A549 (cell line): ENCODE measurements at regions not wholly inside any gene's neighbourhood (a gene's known extent, or its start where the extent isn't known, plus 50 kb on each side); places are given as distances from the start of the nearest gene placed in this dataset.
A peak's percentile ranks its signal among the peaks of the same experiment; 100 is the strongest.

ENCODE experiments used
- ATAC-seq, 2 experiments: fragments of 200-7000 bp in 1 of 2; fragments of >200 bp in 1 of 2; cut with Nextera tagmentation in 1 of 2; cut with Tn5 transposase in 1 of 2; 3 replicates each; pipeline versions ENCODE4 v1.8.0 to v1.9.1; 2018 to 2020; ENCODE audit warnings: mild to moderate bottlenecking in 1 of 2, moderate library complexity in 1 of 2
- CTCF ChIA-PET: fragments of 300-600 bp; sonication (Branson Sonifier 250); formaldehyde crosslinking; extraction: SDS; loops from one replicate; lab custom pipeline; 2021; ENCODE audit warnings: antibody characterized with exemption, inconsistent platforms; lab: Yijun Ruan, JAX
- POLR2A ChIA-PET: fragments of 350-600 bp; formaldehyde crosslinking; extraction: SDS; loops from one replicate; lab custom pipeline; 2021; ENCODE audit warnings: antibody characterized with exemption, inconsistent platforms; lab: Yijun Ruan, JAX
- DNase-seq, 2 experiments: peaks; one replicate each; pipeline versions ENCODE4 v3.0.0 to v3.0.0-alpha.2; 2011 to 2016; ENCODE audit warnings: low read depth in 1 of 2, low spot score in 1 of 2
- FAIRE-seq: peaks from 2 replicates; lab custom pipeline; 2011; peaks lifted over from hg19 to GRCh38; lab: Jason Lieb, UNC
- H3K27ac ChIP-seq, 2 experiments: fragments of >200 bp; sonication (Bioruptor Twin); formaldehyde crosslinking; 3 replicates each; pipeline ENCODE4 v1.5.1; 2016 to 2017
- H3K4me1 ChIP-seq: fragments of >200 bp; sonication (Bioruptor Twin); formaldehyde crosslinking; 3 replicates; pipeline ENCODE4 v1.6.1; 2016
- H3K4me2 ChIP-seq: fragments of >200 bp; sonication (Bioruptor Twin); formaldehyde crosslinking; 3 replicates; pipeline ENCODE4 v1.6.1; 2016
- H3K4me3 ChIP-seq: fragments of >200 bp; sonication (Bioruptor Twin); formaldehyde crosslinking; 3 replicates; pipeline ENCODE4 v1.5.1; 2016
- H3K9me3 ChIP-seq: fragments of >200 bp; sonication (Bioruptor Twin); formaldehyde crosslinking; 3 replicates; pipeline ENCODE4 v1.6.1; 2016
- ATOH8 ChIP-seq: fragments of 250-450 bp; sonication (Bioruptor Pico); IDR thresholded peaks from 2 replicates; pipeline ENCODE4 v1.5.0; 2020; ENCODE audit warnings: low read depth, mild to moderate bottlenecking, moderate library complexity
- BCL3 ChIP-seq: fragments of >200 bp; sonication (Bioruptor Twin); formaldehyde crosslinking; IDR thresholded peaks from 3 replicates; pipeline ENCODE4 v1.6.1; 2016
- CBX8 ChIP-seq: fragments of 200-600 bp; sonication (generic); IDR thresholded peaks from 2 replicates; pipeline ENCODE4 v1.6.1; 2016
- CHD2 ChIP-seq: fragments of 150-350 bp; IDR thresholded peaks from 2 replicates; pipeline ENCODE4 v1.6.1; 2014; ENCODE audit warnings: low read length; ENCODE audit not compliant: partially characterized antibody
- CTCF ChIP-seq: fragments of >200 bp; sonication (Bioruptor Twin); formaldehyde crosslinking; IDR thresholded peaks from 3 replicates; pipeline ENCODE4 v1.5.1; 2016
- E2F6 ChIP-seq: IDR thresholded peaks from 2 replicates; pipeline ENCODE4 v1.6.1; 2012; ENCODE audit warnings: low read depth, borderline replicate concordance
- ELK1 ChIP-seq: fragments of 150-350 bp; IDR thresholded peaks from 2 replicates; pipeline ENCODE4 v1.6.1; 2014; ENCODE audit warnings: low read depth, mild to moderate bottlenecking, low read length
- FOXS1 ChIP-seq: fragments of 250-450 bp; sonication (Bioruptor Pico); IDR thresholded peaks from 2 replicates; pipeline ENCODE4 v1.5.0; 2020; ENCODE audit warnings: mild to moderate bottlenecking, moderate library complexity
- HES2 ChIP-seq: fragments of >200 bp; sonication (Bioruptor Twin); formaldehyde crosslinking; IDR thresholded peaks from 2 replicates; pipeline ENCODE4 v1.6.1; 2016
- HEYL ChIP-seq: fragments of 250-450 bp; sonication (Bioruptor Pico); IDR thresholded peaks from 2 replicates; pipeline ENCODE4 v1.8.0; 2021; ENCODE audit warnings: mild to moderate bottlenecking, moderate library complexity
- HOXB13 ChIP-seq: fragments of 250-450 bp; sonication (Bioruptor Pico); IDR thresholded peaks from 2 replicates; pipeline ENCODE4 v1.5.0; 2020; ENCODE audit warnings: low read depth, mild to moderate bottlenecking, moderate library complexity
- KDM1A ChIP-seq: fragments of 200-600 bp; sonication (generic); IDR thresholded peaks from 2 replicates; pipeline ENCODE4 v1.6.1; 2016; ENCODE audit warnings: low read depth, mild to moderate bottlenecking
- PBX3 ChIP-seq: IDR thresholded peaks from 2 replicates; pipeline ENCODE4 v1.6.1; 2012
- PHF8 ChIP-seq: fragments of 200-600 bp; sonication (generic); IDR thresholded peaks from 2 replicates; pipeline ENCODE4 v1.6.1; 2016; ENCODE audit warnings: low read depth, mild to moderate bottlenecking, antibody characterized with exemption, moderate library complexity, borderline replicate concordance
- POLR2AphosphoS2 ChIP-seq: conservative IDR thresholded peaks from 2 replicates; pipeline ENCODE4 v1.6.1; 2012; ENCODE audit warnings: low read length, improper control_type of control experiment, inconsistent platforms
- SREBF2 ChIP-seq: fragments of 450-650 bp; IDR thresholded peaks from 2 replicates; pipeline ENCODE4 v1.6.1; 2014; ENCODE audit warnings: mild to moderate bottlenecking, moderate library complexity
- ZSCAN20 ChIP-seq: fragments of 250-450 bp; sonication (Bioruptor Pico); IDR thresholded peaks from 2 replicates; pipeline ENCODE4 v1.8.0; 2022; ENCODE audit warnings: mild to moderate bottlenecking, moderate library complexity
- WGBS: methylation state at CpG from one replicate; pipeline ENCODE4 v1.1.6; 2017; ENCODE audit errors: missing lambda C conversion rate; 5-methylcytosine and 5-hydroxymethylcytosine counted together

- no peak overlapping the region for H3K4me3 ChIP-seq
- ATAC-seq (peak in 1 of 2 experiments; percentile 42; a peak in 1 of 6 replicates), FAIRE-seq (no peak), DNase-seq (peak in 1 of 2 experiments; percentile 13)
- POLR2A ChIA-PET, result no interaction called here
- WGBS, result 3% methylated on average over 1 of the region's 1 CpG
- H3K4me2 ChIP-seq, result no peak overlapping the region
- TF ChIP-seq BCL3 (no peak), CHD2 (no peak), HOXB13 (CRISPR knock-in tag) (no peak), ATOH8 (CRISPR knock-in tag) (no peak), CTCF (no peak), E2F6 (no peak), ELK1 (no peak), CBX8 (no peak), POLR2AphosphoS2 (no peak), PHF8 (no peak), SREBF2 (no peak), HES2 (no peak)
- H3K9me3 ChIP-seq, result 0 out of 3 replicates have a peak, but pooled peaks cover 2% of the 10 kb centered on the region
- no peaks in the 10 kb centered on the region for H3K4me1 ChIP-seq
- no peak overlapping the region for H3K27ac ChIP-seq
- CTCF ChIA-PET, result no interaction called here
Observed at GRCh38 chr12:126891789-126892188, 1375.2 kb upstream of the TMEM132C start.

- no peak for ATAC-seq
- WGBS, result 16% methylated on average over 4 of the region's 4 CpGs
- no peak for FAIRE-seq
- Histone ChIP-seq H3K4me2 (no peak overlapping the region), H3K4me3 (no peak overlapping the region), H3K9me3 (no peaks in the 10 kb centered on the region), H3K27ac (no peak overlapping the region), H3K4me1 (no peaks in the 10 kb centered on the region)
- ChIA-PET CTCF (no interaction called here), POLR2A (no interaction called here)
- peak in 1 of 2 experiments; percentile 5 for DNase-seq
- TF ChIP-seq ATOH8 (CRISPR knock-in tag) (no peak), KDM1A (no peak), FOXS1 (CRISPR knock-in tag) (no peak), BCL3 (no peak), HEYL (CRISPR knock-in tag) (no peak), ZSCAN20 (no peak), POLR2AphosphoS2 (no peak), PBX3 (no peak)
Observed at GRCh38 chr12:126895951-126896913, 1370.7 kb upstream of the TMEM132C start.
